Endodermal cell (in vitro differentiated cells): ENCODE measurements at regions not wholly inside any gene's neighbourhood (a gene's known extent, or its start where the extent isn't known, plus 50 kb on each side); places are given as distances from the start of the nearest gene placed in this dataset.

ENCODE experiments used
- DNase-seq: peaks from one replicate; pipeline ENCODE4 v3.0.0-alpha.2; 2017
- H3K27ac ChIP-seq: 2 replicates; pipeline ENCODE4 v1.5.1; 2013; ENCODE audit warnings: mild to moderate bottlenecking, low read depth, low read length, moderate library complexity
- H3K27me3 ChIP-seq: 2 replicates; pipeline ENCODE4 v1.6.1; 2013; ENCODE audit warnings: mild to moderate bottlenecking, low read length, moderate library complexity; ENCODE audit not compliant: insufficient read depth, control insufficient read depth, poor library complexity, severe bottlenecking
- H3K36me3 ChIP-seq: 2 replicates; pipeline ENCODE4 v1.7.0; 2013; ENCODE audit warnings: mild to moderate bottlenecking, low read length, moderate library complexity; ENCODE audit not compliant: control insufficient read depth, insufficient read depth
- H3K4me1 ChIP-seq: one replicate; pipeline ENCODE4 v1.7.0; 2013; ENCODE audit warnings: low read length; ENCODE audit not compliant: control insufficient read depth, insufficient read depth
- H3K4me3 ChIP-seq: 2 replicates; pipeline ENCODE4 v1.5.1; 2013; ENCODE audit warnings: mild to moderate bottlenecking, low read length, moderate library complexity
- H3K9ac ChIP-seq: 2 replicates; pipeline ENCODE4 v1.6.1; 2013; ENCODE audit warnings: mild to moderate bottlenecking, low read length, moderate library complexity; ENCODE audit not compliant: poor library complexity, severe bottlenecking; ENCODE audit errors: extremely low read depth
- H3K9me3 ChIP-seq: 2 replicates; pipeline ENCODE4 v1.6.1; 2013; ENCODE audit warnings: mild to moderate bottlenecking, low read length, moderate library complexity; ENCODE audit not compliant: control insufficient read depth
- H3K27ac Mint-ChIP-seq: 2 replicates; pipeline ENCODE4 v1.8.0; 2020; ENCODE audit warnings: mixed read lengths
- H3K27me3 Mint-ChIP-seq: 2 replicates; pipeline ENCODE4 v1.8.0; 2021; ENCODE audit warnings: mild to moderate bottlenecking, mixed read lengths; ENCODE audit not compliant: insufficient read depth
- H3K36me3 Mint-ChIP-seq: 2 replicates; pipeline ENCODE4 v1.8.0; 2020; ENCODE audit warnings: low read depth, mixed read lengths
- H3K4me1 Mint-ChIP-seq: 2 replicates; pipeline ENCODE4 v1.8.0; 2020; ENCODE audit warnings: mixed read lengths
- H3K4me3 Mint-ChIP-seq: 2 replicates; pipeline ENCODE4 v1.8.0; 2020; ENCODE audit warnings: mild to moderate bottlenecking, moderate library complexity, mixed read lengths
- H3K9me3 Mint-ChIP-seq: 2 replicates; pipeline ENCODE4 v1.8.0; 2020; ENCODE audit warnings: mild to moderate bottlenecking, mixed read lengths
- CTCF ChIP-seq: fragments of 200-600 bp; sonication (generic); conservative IDR thresholded peaks from 2 replicates; pipeline ENCODE4 v1.5.0; 2021; ENCODE audit warnings: antibody characterized with exemption, mild to moderate bottlenecking
- WGBS, 2 experiments: methylation state at CpG; one replicate each; pipeline versions ENCODE4 v1.1.5 to v1.1.7; 2013; ENCODE audit warnings: missing lambda C conversion rate in 2 of 2, mixed read lengths in 1 of 2; ENCODE audit not compliant: insufficient coverage in 1 of 2, insufficient read length in 1 of 2; 5-methylcytosine and 5-hydroxymethylcytosine counted together

- no peak for DNase-seq
- H3K9ac ChIP-seq: no peak overlapping the region
- no peaks in the 10 kb centered on the region for H3K4me1 ChIP-seq
- H3K27me3 Mint-ChIP-seq: peaks cover 36% of the 10 kb centered on the region
- no peak overlapping the region for H3K27ac ChIP-seq
- H3K36me3 Mint-ChIP-seq: no peaks in the 10 kb centered on the region
- H3K27me3 ChIP-seq: peaks cover 4% of the 10 kb centered on the region
- no peak overlapping the region for H3K4me3 ChIP-seq
- 91 to 92% methylated on average over 2 of the region's 2 CpGs for WGBS, 2 experiments
- no peaks in the 10 kb centered on the region for H3K36me3 ChIP-seq
- H3K9me3 Mint-ChIP-seq: no peaks in the 10 kb centered on the region
- H3K27ac Mint-ChIP-seq: no peak overlapping the region
- no peak for TF ChIP-seq CTCF
- H3K9me3 ChIP-seq: no peaks in the 10 kb centered on the region
- no peak overlapping the region for H3K4me3 Mint-ChIP-seq
- H3K4me1 Mint-ChIP-seq: peaks cover 3% of the 10 kb centered on the region
These were observed 255.5 kb downstream of the CDK5RAP2 start for GRCh38 chr9:120324461-120324860.

GRCh38 chr9:120323125-120323524 is 256.8 kb downstream of the CDK5RAP2 start:
- Mint-ChIP-seq H3K4me1 (peaks cover 3% of the 10 kb centered on the region), H3K9me3 (no peaks in the 10 kb centered on the region), H3K27me3 (peaks cover 37% of the 10 kb centered on the region), H3K4me3 (no peak overlapping the region), H3K36me3 (no peaks in the 10 kb centered on the region), H3K27ac (no peak overlapping the region)
- no peak for TF ChIP-seq CTCF
- DNase-seq: no peak
- Histone ChIP-seq H3K27ac (no peak overlapping the region), H3K36me3 (no peaks in the 10 kb centered on the region), H3K9me3 (no peaks in the 10 kb centered on the region), H3K27me3 (peaks cover 4% of the 10 kb centered on the region), H3K4me1 (no peaks in the 10 kb centered on the region), H3K4me3 (no peak overlapping the region), H3K9ac (no peak overlapping the region)
- 81 to 92% methylated on average over 1 of the region's 1 CpG for WGBS, 2 experiments

GRCh38 chr9:120319452-120319851 is 260.5 kb downstream of the CDK5RAP2 start:
- Histone ChIP-seq H3K4me3 (no peak overlapping the region), H3K9ac (no peak overlapping the region), H3K9me3 (peaks cover 7% of the 10 kb centered on the region), H3K4me1 (no peaks in the 10 kb centered on the region), H3K27ac (no peak overlapping the region), H3K27me3 (peaks cover 4% of the 10 kb centered on the region), H3K36me3 (no peaks in the 10 kb centered on the region)
- no peak for DNase-seq
- H3K9me3 Mint-ChIP-seq: peaks cover 7% of the 10 kb centered on the region
- H3K27me3 Mint-ChIP-seq: peaks cover 18% of the 10 kb centered on the region
- no peak for TF ChIP-seq CTCF
- 79 to 88% methylated on average over 2 to 3 of the region's 3 CpGs for WGBS, 2 experiments
- H3K27ac Mint-ChIP-seq: no peak overlapping the region
- H3K36me3 Mint-ChIP-seq: no peaks in the 10 kb centered on the region
- no peak overlapping the region for H3K4me3 Mint-ChIP-seq
- no peaks in the 10 kb centered on the region for H3K4me1 Mint-ChIP-seq
